ENCODE measurements at regions not wholly inside any gene's neighbourhood (a gene's known extent, or its start where the extent isn't known, plus 50 kb on each side); places are given as distances from the start of the nearest gene placed in this dataset.

- TF ChIP-seq CTCF (IDR thresholded peaks at IDR 0.05) (no peak), POLR2AphosphoS5 (IDR thresholded peaks at IDR 0.05; ENCODE audit: low read depth, low read length) (no peak), REST (IDR thresholded peaks at IDR 0.05; ENCODE audit: insufficient read depth in 1 of 2, low read depth in 2 of 2, low read length in 1 of 2) (no peak), TCF7L2 (IDR thresholded peaks at IDR 0.05; ENCODE audit: low read depth, low read length) (no peak)
Measured at GRCh38 chr18:29780816-29781215, 1261.7 kb downstream of the DSC3 start.

Measured in Panc1 (cell line).